ENCODE measurements at regions not wholly inside any gene's neighbourhood (a gene's known extent, or its start where the extent isn't known, plus 50 kb on each side); places are given as distances from the start of the nearest gene placed in this dataset.

DNA sequence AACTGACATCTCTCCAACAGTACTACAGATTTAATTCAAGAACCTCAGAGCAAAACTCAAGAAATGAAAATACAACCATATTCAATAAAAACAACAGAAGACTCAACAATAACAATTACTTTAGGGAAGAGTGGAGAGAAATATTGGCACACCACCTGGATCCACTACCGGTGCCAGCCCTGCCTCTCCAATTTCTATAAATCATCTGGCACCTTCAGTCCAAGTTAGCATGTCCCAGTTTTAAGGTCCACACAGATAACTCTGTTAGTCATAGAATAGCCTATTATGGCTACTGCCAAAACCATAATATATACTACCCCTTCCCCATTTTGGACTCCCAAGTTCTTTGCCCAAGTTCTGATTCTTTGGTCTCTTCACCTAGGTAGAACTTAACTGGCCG is 69.9 kb upstream of the PSMA6 start:
- no peak for DNase-seq (ENCODE audit: low read depth)

DNA sequence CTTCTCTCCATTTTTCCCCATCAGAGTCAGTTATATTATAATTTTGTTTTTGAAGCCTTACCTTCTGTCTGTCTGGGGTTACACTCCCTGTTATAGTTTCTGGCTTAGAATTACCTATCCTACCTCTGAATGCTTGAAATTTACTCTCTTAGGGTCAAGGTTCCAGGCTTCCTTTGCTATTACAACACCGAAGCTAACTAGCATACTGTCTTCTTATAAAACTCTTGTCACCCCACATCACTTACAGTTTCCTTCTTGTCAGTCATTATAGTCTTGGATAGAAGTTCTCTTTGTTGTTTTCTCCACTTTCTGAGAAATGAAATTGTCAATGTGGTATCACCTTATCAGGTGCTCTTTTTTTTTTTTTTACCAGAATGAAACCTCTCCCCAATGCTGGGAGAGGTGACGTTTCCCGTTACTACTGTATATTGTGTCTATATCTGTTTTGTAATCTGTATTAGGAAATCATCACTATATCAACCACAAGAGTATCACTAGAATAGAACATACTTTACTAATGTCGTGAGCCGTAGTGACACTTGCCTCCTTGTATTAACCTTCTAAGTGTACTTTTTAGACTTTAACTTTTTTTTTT is 69.2 kb upstream of the PSMA6 start:
- DNase-seq (ENCODE audit: low read depth), result no peak

GRCh38 chr14:35223927-35224326 is 68.3 kb upstream of the PSMA6 start:
- peak; percentile 16 for DNase-seq (ENCODE audit: low read depth)

- no peak for DNase-seq (ENCODE audit: low read depth)
These were observed 67.6 kb upstream of the PSMA6 start for GRCh38 chr14:35224615-35225014.

- peak; percentile 7 for DNase-seq (ENCODE audit: low read depth)
These were observed 62.9 kb upstream of the PSMA6 start for GRCh38 chr14:35229084-35229791.

GRCh38 chr14:35229792-35230089 is 62.4 kb upstream of the PSMA6 start:
- no peak for DNase-seq (ENCODE audit: low read depth)

DNA sequence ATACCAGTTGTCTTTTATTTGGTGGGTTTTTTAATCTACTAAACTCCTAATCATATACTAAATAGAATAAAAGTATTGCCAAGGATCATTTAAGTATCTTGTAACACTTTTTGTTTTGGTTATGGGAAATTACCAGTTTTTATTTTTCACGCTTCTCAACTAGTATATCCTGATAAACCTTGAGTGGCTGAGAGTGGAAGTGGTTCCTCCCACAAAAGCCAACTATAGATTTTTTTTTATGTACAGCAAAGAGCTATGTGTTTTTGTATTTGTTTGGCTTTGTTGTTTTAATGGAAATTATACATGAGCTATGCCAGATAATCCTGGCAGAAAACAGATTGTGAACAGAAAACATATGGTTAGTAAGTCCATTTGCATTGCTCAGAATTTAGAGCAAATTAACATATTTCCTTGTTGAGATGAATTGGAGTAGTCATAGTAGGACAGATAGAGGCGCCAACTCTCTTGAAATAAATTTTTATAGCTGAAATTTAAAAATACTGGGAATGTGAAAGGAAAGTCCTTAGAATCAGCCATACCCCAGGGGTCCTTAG is 60.9 kb upstream of the PSMA6 start:
- no peak for DNase-seq (ENCODE audit: low read depth)

- no peak for DNase-seq (ENCODE audit: low read depth)
These were observed 58.0 kb upstream of the PSMA6 start for GRCh38 chr14:35234012-35234805.

GRCh38 chr14:35235840-35236239 is 56.3 kb upstream of the PSMA6 start:
- DNase-seq (ENCODE audit: low read depth), result no peak

DNA sequence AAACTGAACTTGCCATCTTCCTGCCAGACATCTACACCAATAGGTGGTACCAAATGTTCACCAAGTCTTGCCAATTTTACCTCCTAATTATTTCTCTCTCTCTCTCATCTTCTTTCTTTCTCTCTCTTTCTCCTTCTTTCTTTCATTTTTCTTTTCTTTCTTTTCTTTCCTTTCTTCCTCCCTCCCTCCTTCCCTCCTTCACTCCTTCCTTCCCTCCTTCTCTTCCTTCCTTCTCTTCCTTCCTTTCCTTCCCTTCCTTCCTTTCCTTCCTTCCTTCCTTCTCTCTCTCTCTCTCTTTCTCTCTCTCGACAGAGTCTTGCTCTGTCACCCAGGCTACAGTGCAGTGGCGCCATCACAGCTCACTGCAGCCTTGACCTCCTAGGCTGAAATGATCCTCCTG is 55.4 kb upstream of the PSMA6 start:
- no peak for DNase-seq (ENCODE audit: low read depth)

- no peak for DNase-seq (ENCODE audit: low read depth)
These were observed 52.0 kb upstream of the PSMA6 start for GRCh38 chr14:35240231-35240630.
